ENCODE measurements at regions not wholly inside any gene's neighbourhood (a gene's known extent, or its start where the extent isn't known, plus 50 kb on each side); places are given as distances from the start of the nearest gene placed in this dataset.
"Not testable (repeated sequence)": the region's sequence is repeated elsewhere in the genome, so short reads cannot be mapped to it uniquely, and the experiment has no call there.

GRCh38 chr10:109737009-109737408 lies 186.3 kb downstream of the XPNPEP1 start:
- no peak for DNase-seq
- ChIA-PET POLR2A (ENCODE audit: unreplicated experiment) (no interaction called here), CTCF (no interaction called here)
- Histone ChIP-seq H3F3A (ENCODE audit: insufficient read depth, low read depth) (no peaks in the 10 kb centered on the region), H3K27me3 (ENCODE audit: insufficient read depth, low read depth) (no peaks in the 10 kb centered on the region), H2AFZ (no peak overlapping the region), H3K27ac (no peak overlapping the region), H3K9me3 (ENCODE audit: insufficient read depth, low read depth) (no peaks in the 10 kb centered on the region), H3K4me2 (no peak overlapping the region), H3K9me2 (ENCODE audit: insufficient read depth) (no peaks in the 10 kb centered on the region), H3K79me2 (ENCODE audit: low read depth) (no peaks in the 10 kb centered on the region), H3K4me3 (no peak overlapping the region), H4K20me1 (ENCODE audit: insufficient read depth) (no peaks in the 10 kb centered on the region), H3K4me1 (replicated peaks; ENCODE audit: insufficient read depth) (no peaks in the 10 kb centered on the region), H3K36me3 (ENCODE audit: low read depth) (no peaks in the 10 kb centered on the region)
- BruUV-seq (replicated peaks) = no TSS peak
- TF ChIP-seq CTCF (conservative IDR thresholded peaks at IDR 0.05) (no peak), EZH2 (IDR thresholded peaks at IDR 0.05; ENCODE audit: low read depth) (no peak)
- intact Hi-C loops (cut with micrococcal nuclease; ENCODE audit: unreplicated experiment) = no loop called here

DNA sequence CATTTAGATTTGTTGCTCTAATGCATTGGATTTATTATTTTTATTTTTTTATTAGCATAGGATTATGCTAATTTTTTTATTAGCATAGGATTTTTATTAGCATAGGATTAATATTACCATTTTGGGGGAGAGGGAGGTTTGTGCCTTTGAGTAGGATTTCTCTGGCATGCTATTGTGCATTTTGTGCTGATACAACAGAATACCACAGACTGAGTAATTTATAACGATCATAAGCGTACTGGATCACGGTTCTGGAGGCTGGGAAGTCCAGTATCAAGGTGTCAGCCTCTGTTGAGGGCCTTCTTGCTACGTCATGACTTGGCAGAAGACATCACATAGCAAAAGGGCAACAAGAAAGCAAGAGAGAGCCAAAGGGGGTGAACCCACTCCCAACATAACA lies 187.5 kb downstream of the XPNPEP1 start:
- Histone ChIP-seq H3K4me1 (replicated peaks; ENCODE audit: insufficient read depth) (no peaks in the 10 kb centered on the region), H3K36me3 (ENCODE audit: low read depth) (no peaks in the 10 kb centered on the region), H3K9me3 (ENCODE audit: insufficient read depth, low read depth) (no peaks in the 10 kb centered on the region), H3K27me3 (ENCODE audit: insufficient read depth, low read depth) (no peaks in the 10 kb centered on the region), H3K4me2 (no peak overlapping the region), H2AFZ (no peak overlapping the region), H3K79me2 (ENCODE audit: low read depth) (no peaks in the 10 kb centered on the region), H3F3A (ENCODE audit: insufficient read depth, low read depth) (no peaks in the 10 kb centered on the region), H3K27ac (no peak overlapping the region), H4K20me1 (ENCODE audit: insufficient read depth) (no peaks in the 10 kb centered on the region), H3K9me2 (ENCODE audit: insufficient read depth) (no peaks in the 10 kb centered on the region), H3K4me3 (no peak overlapping the region)
- intact Hi-C loops (cut with micrococcal nuclease; ENCODE audit: unreplicated experiment) = no loop called here
- no peak for DNase-seq
- ChIA-PET CTCF (no interaction called here), POLR2A (ENCODE audit: unreplicated experiment) (no interaction called here)
- BruUV-seq (replicated peaks) = no TSS peak
- TF ChIP-seq EZH2 (IDR thresholded peaks at IDR 0.05; ENCODE audit: low read depth) = no peak
- TF ChIP-seq CTCF (conservative IDR thresholded peaks at IDR 0.05) = no peak

- no peaks in the 10 kb centered on the region for H4K20me1 ChIP-seq (ENCODE audit: insufficient read depth)
- no TSS peak for BruUV-seq (replicated peaks)
- H3K9me2 ChIP-seq (ENCODE audit: insufficient read depth) = no peaks in the 10 kb centered on the region
- no peaks in the 10 kb centered on the region for H3K36me3 ChIP-seq (ENCODE audit: low read depth)
- no peak overlapping the region for H3K4me2 ChIP-seq
- H2AFZ ChIP-seq = no peak overlapping the region
- no peaks in the 10 kb centered on the region for H3F3A ChIP-seq (ENCODE audit: insufficient read depth, low read depth)
- CTCF ChIA-PET = no interaction called here
- POLR2A ChIA-PET (ENCODE audit: unreplicated experiment) = no interaction called here
- no peak for DNase-seq
- no peaks in the 10 kb centered on the region for H3K9me3 ChIP-seq (ENCODE audit: insufficient read depth, low read depth)
- intact Hi-C loops (cut with micrococcal nuclease; ENCODE audit: unreplicated experiment) = no loop called here
- H3K4me1 ChIP-seq (replicated peaks; ENCODE audit: insufficient read depth) = no peaks in the 10 kb centered on the region
- no peak overlapping the region for H3K27ac ChIP-seq
- no peak for TF ChIP-seq EZH2 (IDR thresholded peaks at IDR 0.05; ENCODE audit: low read depth)
- TF ChIP-seq CTCF (conservative IDR thresholded peaks at IDR 0.05) = no peak
- H3K4me3 ChIP-seq = no peak overlapping the region
- H3K27me3 ChIP-seq (ENCODE audit: insufficient read depth, low read depth) = no peaks in the 10 kb centered on the region
- H3K79me2 ChIP-seq (ENCODE audit: low read depth) = no peaks in the 10 kb centered on the region
These were observed 190.9 kb downstream of the XPNPEP1 start for GRCh38 chr10:109732254-109732965.

DNA sequence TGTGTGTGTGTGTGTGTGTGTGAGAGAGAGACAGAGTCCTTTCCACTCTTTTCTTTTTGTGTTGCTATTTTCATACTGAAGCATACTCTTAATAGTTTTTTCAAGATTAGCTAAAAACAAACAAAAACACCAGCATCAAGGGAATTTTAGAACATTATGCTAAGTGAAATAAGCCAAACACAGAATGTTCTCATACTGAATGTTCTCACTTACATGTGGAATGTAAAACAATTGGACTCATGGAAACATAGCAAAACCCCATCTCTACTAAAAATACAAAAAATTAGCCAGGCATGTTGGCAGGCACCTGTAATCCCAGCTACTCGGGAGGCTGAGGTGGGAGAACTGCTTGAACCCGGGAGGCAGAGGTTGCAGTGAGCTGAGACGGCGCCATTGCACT lies 193.4 kb downstream of the XPNPEP1 start:
- CTCF ChIA-PET; H3K27ac ChIP-seq; H4K20me1 ChIP-seq (ENCODE audit: insufficient read depth); POLR2A ChIA-PET (ENCODE audit: unreplicated experiment); H3K9me3 ChIP-seq (ENCODE audit: insufficient read depth, low read depth); H3K4me2 ChIP-seq; H3K4me1 ChIP-seq (replicated peaks; ENCODE audit: insufficient read depth); BruUV-seq (replicated peaks); H3K79me2 ChIP-seq (ENCODE audit: low read depth); H2AFZ ChIP-seq; H3K36me3 ChIP-seq (ENCODE audit: low read depth); DNase-seq; H3K9me2 ChIP-seq (ENCODE audit: insufficient read depth); H3F3A ChIP-seq (ENCODE audit: insufficient read depth, low read depth); H3K27me3 ChIP-seq (ENCODE audit: insufficient read depth, low read depth); intact Hi-C loops (cut with micrococcal nuclease; ENCODE audit: unreplicated experiment); H3K4me3 ChIP-seq: not testable (repeated sequence)

All from PC-9 (cell line).